GM23338 (cell line): ENCODE measurements at regions not wholly inside any gene's neighbourhood (a gene's known extent, or its start where the extent isn't known, plus 50 kb on each side); places are given as distances from the start of the nearest gene placed in this dataset.
A peak's percentile ranks its signal among the peaks of the same experiment; 100 is the strongest.

Source experiments
- ATAC-seq: fragments of 200-7000 bp; cut with Tn5 transposase; 3 replicates; pipeline ENCODE4 v1.9.1; 2020
- DNase-seq: peaks from one replicate; pipeline ENCODE4 v3.0.0-alpha.2; 2015; ENCODE audit warnings: low spot score
- H2AFZ ChIP-seq: fragments of 200-600 bp; sonication (generic); 2 replicates; pipeline ENCODE4 v1.8.0; 2016; ENCODE audit warnings: antibody characterized with exemption, mild to moderate bottlenecking, moderate library complexity
- H3F3A ChIP-seq: fragments of 200-600 bp; sonication (generic); replicated peaks from 2 replicates; pipeline ENCODE4 v1.8.0; 2017; ENCODE audit warnings: antibody characterized with exemption, mixed run types, low read depth
- H3K27ac ChIP-seq: fragments of 200-600 bp; sonication (generic); 2 replicates; pipeline ENCODE4 v1.6.1; 2016; ENCODE audit warnings: low read depth
- H3K27me3 ChIP-seq: fragments of 200-600 bp; sonication (generic); 2 replicates; pipeline ENCODE4 v1.8.0; 2016; ENCODE audit warnings: mild to moderate bottlenecking, mixed run types, moderate library complexity; ENCODE audit not compliant: insufficient read depth
- H3K36me3 ChIP-seq: fragments of 200-600 bp; sonication (generic); 2 replicates; pipeline ENCODE4 v1.8.0; 2016; ENCODE audit warnings: mild to moderate bottlenecking; ENCODE audit not compliant: insufficient read depth
- H3K4me1 ChIP-seq: fragments of 200-600 bp; sonication (generic); 2 replicates; pipeline ENCODE4 v1.8.0; 2016; ENCODE audit warnings: mild to moderate bottlenecking, moderate library complexity; ENCODE audit not compliant: insufficient read depth
- H3K4me2 ChIP-seq: fragments of 200-600 bp; sonication (generic); 2 replicates; pipeline ENCODE4 v1.7.1; 2017; ENCODE audit warnings: mixed run types
- H3K4me3 ChIP-seq: fragments of 200-600 bp; sonication (generic); 2 replicates; pipeline ENCODE4 v1.6.1; 2016; ENCODE audit warnings: mixed run types
- H3K79me2 ChIP-seq: fragments of 200-600 bp; sonication (generic); replicated peaks from 2 replicates; pipeline ENCODE4 v1.8.0; 2017; ENCODE audit warnings: mild to moderate bottlenecking; ENCODE audit not compliant: insufficient read depth
- H3K9me2 ChIP-seq: fragments of 200-600 bp; sonication (generic); 2 replicates; pipeline ENCODE4 v1.8.0; 2017; ENCODE audit not compliant: insufficient read depth
- H4K20me1 ChIP-seq: fragments of 200-600 bp; sonication (generic); replicated peaks from 2 replicates; pipeline ENCODE4 v1.8.0; 2017; ENCODE audit warnings: mild to moderate bottlenecking; ENCODE audit not compliant: insufficient read depth
- H3K27ac Mint-ChIP-seq: 2 replicates; pipeline ENCODE4 v1.8.0; 2020; ENCODE audit warnings: inconsistent platforms, mild to moderate bottlenecking, moderate library complexity, mixed read lengths
- H3K27me3 Mint-ChIP-seq: 3 replicates; pipeline ENCODE4 v1.8.0; 2022; ENCODE audit warnings: low read depth, mild to moderate bottlenecking, moderate library complexity, mixed read lengths, inconsistent platforms; ENCODE audit not compliant: insufficient read depth, poor library complexity
- H3K36me3 Mint-ChIP-seq: 3 replicates; pipeline ENCODE4 v1.8.0; 2021; ENCODE audit warnings: low read depth, mild to moderate bottlenecking, inconsistent platforms, moderate library complexity, mixed read lengths
- H3K4me1 Mint-ChIP-seq: 3 replicates; pipeline ENCODE4 v1.8.0; 2020; ENCODE audit warnings: mild to moderate bottlenecking, inconsistent platforms, mixed read lengths
- H3K4me3 Mint-ChIP-seq: 3 replicates; pipeline ENCODE4 v1.8.0; 2021; ENCODE audit warnings: moderate library complexity, mild to moderate bottlenecking, inconsistent platforms, mixed read lengths
- H3K9me3 Mint-ChIP-seq: 3 replicates; pipeline ENCODE4 v1.8.0; 2020; ENCODE audit warnings: moderate library complexity, mild to moderate bottlenecking, inconsistent platforms, mixed read lengths
- CREB1 ChIP-seq: fragments of 250-450 bp; sonication (Bioruptor Pico); IDR thresholded peaks from 2 replicates; pipeline ENCODE4 v1.5.0; 2020; ENCODE audit warnings: low read depth, mild to moderate bottlenecking, moderate library complexity
- EZH2phosphoT487 ChIP-seq: fragments of 200-600 bp; sonication (generic); IDR thresholded peaks from one replicate; pipeline ENCODE4 v1.8.1; 2018; ENCODE audit warnings: antibody characterized with exemption; ENCODE audit not compliant: unreplicated experiment
- JUNB ChIP-seq: IDR thresholded peaks from one replicate; pipeline ENCODE4 v1.6.1; 2016; ENCODE audit warnings: antibody characterized with exemption; ENCODE audit not compliant: unreplicated experiment
- POLR2AphosphoS5 ChIP-seq: IDR thresholded peaks from 2 replicates; pipeline ENCODE4 v1.6.1; 2016; ENCODE audit warnings: antibody characterized with exemption, low read depth
- TF ChIP-seq, protein P1 (sequence below): fragments of 250-450 bp; sonication (Bioruptor Pico); IDR thresholded peaks from 2 replicates; pipeline ENCODE4 v1.5.0; 2020; ENCODE audit warnings: mild to moderate bottlenecking, moderate library complexity

DNA sequence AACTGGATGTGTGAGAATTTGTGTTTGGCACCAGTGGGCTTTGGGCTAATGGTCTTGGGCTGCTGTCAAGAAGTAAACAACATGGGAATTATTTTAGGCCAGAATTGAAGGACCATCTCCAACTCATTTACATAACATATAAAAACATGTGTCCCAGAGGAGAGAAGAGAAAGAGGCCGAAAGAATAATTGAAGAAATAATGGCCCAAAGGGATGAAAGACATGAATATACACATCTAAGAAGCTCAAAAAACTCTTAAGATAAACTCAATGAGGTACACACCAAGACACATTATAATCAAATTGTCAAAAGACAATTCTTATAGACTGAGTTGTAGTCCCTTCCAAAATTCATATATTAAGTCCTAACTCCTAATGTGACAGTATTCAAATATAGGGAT lies 56.1 kb upstream of the SCAF11 start:
- Histone ChIP-seq H3K4me3 (no peak overlapping the region), H3K4me2 (no peak overlapping the region), H3K4me1 (peaks cover 10% of the 10 kb centered on the region), H3K27me3 (no peaks in the 10 kb centered on the region), H2AFZ (no peak overlapping the region), H3K27ac (no peak overlapping the region), H3K9me2 (0 out of 2 replicates have a peak, but pooled peaks cover 6% of the 10 kb centered on the region), H3K79me2 (no peaks in the 10 kb centered on the region), H4K20me1 (no peaks in the 10 kb centered on the region), H3F3A (no peaks in the 10 kb centered on the region), H3K36me3 (peaks cover 14% of the 10 kb centered on the region)
- H3K27ac Mint-ChIP-seq: no peak overlapping the region
- no peak for DNase-seq
- peaks cover 64% of the 10 kb centered on the region for H3K9me3 Mint-ChIP-seq
- H3K4me1 Mint-ChIP-seq: peaks cover 20% of the 10 kb centered on the region
- H3K4me3 Mint-ChIP-seq: no peak overlapping the region
- no peak for ATAC-seq
- no peaks in the 10 kb centered on the region for H3K27me3 Mint-ChIP-seq
- TF ChIP-seq, protein P1, sequence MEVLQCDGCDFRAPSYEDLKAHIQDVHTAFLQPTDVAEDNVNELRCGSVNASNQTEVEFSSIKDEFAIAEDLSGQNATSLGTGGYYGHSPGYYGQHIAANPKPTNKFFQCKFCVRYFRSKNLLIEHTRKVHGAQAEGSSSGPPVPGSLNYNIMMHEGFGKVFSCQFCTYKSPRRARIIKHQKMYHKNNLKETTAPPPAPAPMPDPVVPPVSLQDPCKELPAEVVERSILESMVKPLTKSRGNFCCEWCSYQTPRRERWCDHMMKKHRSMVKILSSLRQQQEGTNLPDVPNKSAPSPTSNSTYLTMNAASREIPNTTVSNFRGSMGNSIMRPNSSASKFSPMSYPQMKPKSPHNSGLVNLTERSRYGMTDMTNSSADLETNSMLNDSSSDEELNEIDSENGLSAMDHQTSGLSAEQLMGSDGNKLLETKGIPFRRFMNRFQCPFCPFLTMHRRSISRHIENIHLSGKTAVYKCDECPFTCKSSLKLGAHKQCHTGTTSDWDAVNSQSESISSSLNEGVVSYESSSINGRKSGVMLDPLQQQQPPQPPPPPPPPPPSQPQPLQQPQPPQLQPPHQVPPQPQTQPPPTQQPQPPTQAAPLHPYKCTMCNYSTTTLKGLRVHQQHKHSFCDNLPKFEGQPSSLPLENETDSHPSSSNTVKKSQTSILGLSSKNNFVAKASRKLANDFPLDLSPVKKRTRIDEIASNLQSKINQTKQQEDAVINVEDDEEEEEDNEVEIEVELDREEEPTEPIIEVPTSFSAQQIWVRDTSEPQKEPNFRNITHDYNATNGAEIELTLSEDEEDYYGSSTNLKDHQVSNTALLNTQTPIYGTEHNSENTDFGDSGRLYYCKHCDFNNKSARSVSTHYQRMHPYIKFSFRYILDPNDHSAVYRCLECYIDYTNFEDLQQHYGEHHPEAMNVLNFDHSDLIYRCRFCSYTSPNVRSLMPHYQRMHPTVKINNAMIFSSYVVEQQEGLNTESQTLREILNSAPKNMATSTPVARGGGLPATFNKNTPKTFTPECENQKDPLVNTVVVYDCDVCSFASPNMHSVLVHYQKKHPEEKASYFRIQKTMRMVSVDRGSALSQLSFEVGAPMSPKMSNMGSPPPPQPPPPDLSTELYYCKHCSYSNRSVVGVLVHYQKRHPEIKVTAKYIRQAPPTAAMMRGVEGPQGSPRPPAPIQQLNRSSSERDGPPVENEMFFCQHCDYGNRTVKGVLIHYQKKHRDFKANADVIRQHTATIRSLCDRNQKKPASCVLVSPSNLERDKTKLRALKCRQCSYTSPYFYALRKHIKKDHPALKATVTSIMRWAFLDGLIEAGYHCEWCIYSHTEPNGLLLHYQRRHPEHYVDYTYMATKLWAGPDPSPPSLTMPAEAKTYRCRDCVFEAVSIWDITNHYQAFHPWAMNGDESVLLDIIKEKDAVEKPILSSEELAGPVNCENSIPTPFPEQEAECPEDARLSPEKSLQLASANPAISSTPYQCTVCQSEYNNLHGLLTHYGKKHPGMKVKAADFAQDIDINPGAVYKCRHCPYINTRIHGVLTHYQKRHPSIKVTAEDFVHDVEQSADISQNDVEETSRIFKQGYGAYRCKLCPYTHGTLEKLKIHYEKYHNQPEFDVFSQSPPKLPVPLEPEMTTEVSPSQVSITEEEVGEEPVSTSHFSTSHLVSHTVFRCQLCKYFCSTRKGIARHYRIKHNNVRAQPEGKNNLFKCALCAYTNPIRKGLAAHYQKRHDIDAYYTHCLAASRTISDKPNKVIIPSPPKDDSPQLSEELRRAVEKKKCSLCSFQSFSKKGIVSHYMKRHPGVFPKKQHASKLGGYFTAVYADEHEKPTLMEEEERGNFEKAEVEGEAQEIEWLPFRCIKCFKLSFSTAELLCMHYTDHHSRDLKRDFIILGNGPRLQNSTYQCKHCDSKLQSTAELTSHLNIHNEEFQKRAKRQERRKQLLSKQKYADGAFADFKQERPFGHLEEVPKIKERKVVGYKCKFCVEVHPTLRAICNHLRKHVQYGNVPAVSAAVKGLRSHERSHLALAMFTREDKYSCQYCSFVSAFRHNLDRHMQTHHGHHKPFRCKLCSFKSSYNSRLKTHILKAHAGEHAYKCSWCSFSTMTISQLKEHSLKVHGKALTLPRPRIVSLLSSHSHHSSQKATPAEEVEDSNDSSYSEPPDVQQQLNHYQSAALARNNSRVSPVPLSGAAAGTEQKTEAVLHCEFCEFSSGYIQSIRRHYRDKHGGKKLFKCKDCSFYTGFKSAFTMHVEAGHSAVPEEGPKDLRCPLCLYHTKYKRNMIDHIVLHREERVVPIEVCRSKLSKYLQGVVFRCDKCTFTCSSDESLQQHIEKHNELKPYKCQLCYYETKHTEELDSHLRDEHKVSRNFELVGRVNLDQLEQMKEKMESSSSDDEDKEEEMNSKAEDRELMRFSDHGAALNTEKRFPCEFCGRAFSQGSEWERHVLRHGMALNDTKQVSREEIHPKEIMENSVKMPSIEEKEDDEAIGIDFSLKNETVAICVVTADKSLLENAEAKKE (CRISPR knock-in tag): no peak
- TF ChIP-seq JUNB (no peak), CREB1 (CRISPR knock-in tag) (no peak), EZH2phosphoT487 (no peak)
- H3K36me3 Mint-ChIP-seq: peaks cover 34% of the 10 kb centered on the region

GRCh38 chr12:46043972-46044520 lies 53.7 kb upstream of the SCAF11 start:
- peaks cover 46% of the 10 kb centered on the region for H3K36me3 Mint-ChIP-seq
- TF ChIP-seq POLR2AphosphoS5: no peak
- TF ChIP-seq, protein P1 (CRISPR knock-in tag): peak; percentile 76
- Histone ChIP-seq H3K79me2 (no peaks in the 10 kb centered on the region), H3K4me2 (peak overlapping the region; percentile 40), H3K27me3 (no peaks in the 10 kb centered on the region), H4K20me1 (no peaks in the 10 kb centered on the region), H3K27ac (peak overlapping the region; percentile 60), H3K4me3 (peak overlapping the region; percentile 17), H2AFZ (no peak overlapping the region), H3K4me1 (peaks cover 10% of the 10 kb centered on the region), H3K36me3 (peaks cover 22% of the 10 kb centered on the region), H3K9me2 (0 out of 2 replicates have a peak, but pooled peaks cover 6% of the 10 kb centered on the region), H3F3A (no peaks in the 10 kb centered on the region)
- H3K27me3 Mint-ChIP-seq: no peaks in the 10 kb centered on the region
- H3K4me1 Mint-ChIP-seq: peaks cover 20% of the 10 kb centered on the region
- peaks cover 70% of the 10 kb centered on the region for H3K9me3 Mint-ChIP-seq
- H3K27ac Mint-ChIP-seq: peak overlapping the region; percentile 60
- peak; percentile 45 for DNase-seq
- H3K4me3 Mint-ChIP-seq: peak overlapping the region; percentile 34; the same call in 2 of the 3 replicates
- ATAC-seq: peak; percentile 78
